Activated CD4-positive, CD25-positive, alpha-beta regulatory T cell (primary cell): ENCODE measurements at regions not wholly inside any gene's neighbourhood (a gene's known extent, or its start where the extent isn't known, plus 50 kb on each side); places are given as distances from the start of the nearest gene placed in this dataset.
"Not testable (repeated sequence)": the region's sequence is repeated elsewhere in the genome, so short reads cannot be mapped to it uniquely, and the experiment has no call there.

Experiments used
- DNase-seq, 4 experiments: peaks; one replicate each; lab custom pipeline; 2025; lab: John Stamatoyannopoulos, UW

DNA sequence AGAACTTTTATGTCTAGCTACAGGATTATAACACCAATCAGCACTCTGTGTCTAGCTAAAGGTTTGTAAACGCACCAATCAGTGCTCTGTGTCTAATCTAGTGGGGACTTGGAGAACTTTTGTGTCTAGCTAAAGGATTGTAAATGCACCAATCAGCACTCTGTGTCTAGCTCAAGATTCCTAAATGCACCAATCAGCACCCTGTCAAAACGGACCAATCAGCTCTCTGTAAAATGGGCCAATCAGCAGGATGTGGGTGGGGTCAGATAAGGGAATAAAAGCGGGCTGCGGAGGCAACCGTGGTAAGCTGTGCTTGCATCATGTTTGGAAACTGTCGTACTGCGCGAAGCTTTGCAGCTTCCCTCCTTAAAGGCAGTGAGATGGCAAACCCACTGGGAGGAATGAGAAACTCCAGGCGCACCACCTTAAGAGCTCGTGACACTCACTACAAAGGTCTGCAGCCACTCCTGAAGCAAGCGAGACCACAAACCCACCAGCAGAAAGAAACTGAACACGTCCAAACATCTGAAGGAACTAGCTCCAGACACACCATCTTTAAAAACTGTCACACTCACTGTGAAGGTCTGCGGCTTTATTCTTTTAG, 112.1 kb upstream of the DUSP22 start:
- DNase-seq, result not testable (repeated sequence)

DNA sequence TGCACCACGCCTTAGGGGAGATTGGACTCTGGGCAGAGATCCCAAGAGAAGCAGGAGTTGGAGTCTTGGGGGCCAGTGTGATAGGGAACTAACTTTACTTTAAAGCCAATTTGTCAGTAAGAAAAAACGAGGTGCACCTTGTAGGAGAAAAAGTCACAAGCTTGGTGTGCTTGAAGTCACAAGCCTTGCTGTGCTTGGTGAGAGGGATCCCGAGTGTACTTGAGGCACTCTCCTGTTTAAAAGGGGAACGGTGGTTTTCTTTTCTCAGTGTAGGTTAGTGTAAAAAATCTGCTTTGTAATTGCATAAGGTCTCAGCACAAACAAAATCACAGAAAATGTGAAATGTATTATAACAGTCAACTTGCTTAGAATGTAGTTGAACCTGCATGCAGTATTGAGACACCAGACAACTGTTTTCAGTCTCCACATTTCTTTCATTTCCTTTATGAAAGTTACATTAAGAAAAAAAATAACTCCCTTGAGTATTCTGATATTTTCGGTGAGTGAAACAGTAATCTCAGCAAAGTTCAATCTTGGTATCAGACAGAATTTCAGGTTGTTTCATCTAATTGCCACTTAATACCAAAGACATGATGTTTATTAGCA, 111.1 kb upstream of the DUSP22 start:
- no peak for DNase-seq

DNA sequence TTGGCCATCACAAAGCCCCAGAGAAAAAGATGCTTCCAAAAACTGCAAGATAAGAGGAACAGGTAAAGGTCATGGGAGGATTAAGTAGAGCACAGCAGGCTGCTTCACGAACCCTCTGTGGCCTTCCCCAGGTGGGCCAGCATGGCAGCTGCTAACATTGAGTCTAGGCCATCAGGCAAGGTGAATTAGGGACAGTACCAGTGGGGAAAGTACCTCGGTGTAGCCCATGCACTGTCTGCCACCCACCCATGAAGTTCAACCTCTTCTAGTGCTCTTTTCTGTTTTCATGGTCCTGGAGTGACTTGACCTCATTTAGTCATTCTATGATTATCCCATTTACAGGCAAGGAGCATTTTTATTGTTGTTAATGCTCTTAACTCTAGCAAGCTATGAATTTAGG, 108.6 kb upstream of the DUSP22 start:
- no peak for DNase-seq

DNA sequence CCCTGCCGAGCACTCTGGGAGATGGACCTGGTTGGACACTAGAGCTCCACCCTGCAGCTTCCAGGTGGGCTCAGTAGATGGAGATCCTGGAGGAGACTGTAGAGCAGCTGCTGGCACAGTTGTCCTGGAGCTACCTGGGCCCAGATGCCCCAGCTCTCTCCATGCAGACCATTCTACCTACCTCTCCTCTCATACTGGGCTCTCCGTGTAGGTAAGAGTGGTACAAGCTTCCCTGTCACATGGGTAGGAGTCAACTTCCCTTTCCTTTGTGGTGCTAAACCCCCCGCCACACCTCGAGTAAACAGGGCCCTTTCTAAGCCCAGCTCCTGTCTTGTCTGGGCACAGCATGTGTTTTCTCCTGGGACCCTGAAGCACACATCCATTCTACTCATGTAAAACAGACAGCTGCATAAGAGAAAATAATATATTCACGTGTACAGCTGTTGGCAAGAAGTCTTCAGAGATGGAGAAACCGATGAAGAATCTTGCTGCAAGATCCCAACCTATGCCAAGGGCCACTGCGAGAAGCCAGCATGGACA, 108.1 kb upstream of the DUSP22 start:
- DNase-seq, result no peak

DNA sequence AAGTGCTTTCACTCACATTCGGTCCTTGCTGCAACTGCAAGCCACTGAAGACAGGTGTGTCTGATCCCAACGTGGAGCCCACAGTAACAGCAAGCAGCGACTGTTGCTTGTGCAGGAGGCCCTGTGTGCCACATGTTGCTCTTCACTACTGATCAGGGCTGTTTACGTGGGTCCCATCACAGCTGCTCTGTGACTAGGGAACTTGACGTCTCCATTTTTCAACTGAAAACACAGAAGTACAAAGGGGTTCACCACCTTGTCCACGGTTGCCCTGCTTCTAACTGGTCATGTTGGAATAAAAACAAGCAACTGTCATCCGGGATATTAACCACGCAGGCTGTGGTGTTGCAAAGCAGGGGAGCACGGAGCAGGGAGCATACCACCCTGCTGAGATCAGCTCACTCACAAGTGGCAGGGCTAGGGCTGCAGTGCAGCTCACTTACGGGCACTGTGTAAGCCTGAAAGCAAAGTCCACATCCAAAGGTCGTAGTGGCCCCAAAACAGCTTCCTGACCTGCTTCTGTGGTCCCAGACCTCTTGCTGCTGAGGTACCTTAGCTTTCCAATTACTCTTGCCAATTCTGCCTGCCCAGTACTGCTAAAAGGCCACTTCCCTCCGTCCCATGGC, 105.8 kb upstream of the DUSP22 start:
- DNase-seq, result no peak

DNA sequence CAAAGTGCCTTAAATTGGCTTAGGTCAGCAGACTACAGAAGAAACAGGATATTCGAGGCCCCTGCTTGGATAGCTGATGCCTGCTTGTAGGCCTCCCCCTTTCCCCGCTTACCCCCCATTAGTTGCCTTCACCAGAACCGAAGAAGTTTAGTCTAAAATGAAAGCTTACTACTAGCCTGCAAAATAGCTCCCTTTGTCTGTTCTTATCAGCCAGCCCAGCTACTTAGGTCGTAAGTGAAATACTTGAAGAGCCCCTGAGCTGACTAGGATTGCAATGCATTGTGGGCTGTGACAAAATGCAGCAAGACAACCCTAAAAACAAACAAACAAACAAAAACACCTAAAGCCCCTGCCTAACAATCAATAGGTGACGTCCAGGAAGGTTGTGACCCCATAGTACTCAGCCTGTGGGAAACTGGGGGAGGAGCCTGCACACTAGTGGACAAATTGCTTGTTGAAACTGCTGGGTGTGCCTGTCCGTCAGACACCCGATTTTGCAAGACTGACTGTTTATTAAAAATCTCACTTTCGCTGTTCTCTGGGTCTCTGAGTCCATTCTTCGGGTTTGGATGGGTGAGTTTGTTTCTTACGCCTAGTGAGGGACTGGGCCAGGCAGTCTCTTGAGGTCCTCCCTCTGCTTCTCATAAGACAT, 105.0 kb upstream of the DUSP22 start:
- DNase-seq, result no peak

DNA sequence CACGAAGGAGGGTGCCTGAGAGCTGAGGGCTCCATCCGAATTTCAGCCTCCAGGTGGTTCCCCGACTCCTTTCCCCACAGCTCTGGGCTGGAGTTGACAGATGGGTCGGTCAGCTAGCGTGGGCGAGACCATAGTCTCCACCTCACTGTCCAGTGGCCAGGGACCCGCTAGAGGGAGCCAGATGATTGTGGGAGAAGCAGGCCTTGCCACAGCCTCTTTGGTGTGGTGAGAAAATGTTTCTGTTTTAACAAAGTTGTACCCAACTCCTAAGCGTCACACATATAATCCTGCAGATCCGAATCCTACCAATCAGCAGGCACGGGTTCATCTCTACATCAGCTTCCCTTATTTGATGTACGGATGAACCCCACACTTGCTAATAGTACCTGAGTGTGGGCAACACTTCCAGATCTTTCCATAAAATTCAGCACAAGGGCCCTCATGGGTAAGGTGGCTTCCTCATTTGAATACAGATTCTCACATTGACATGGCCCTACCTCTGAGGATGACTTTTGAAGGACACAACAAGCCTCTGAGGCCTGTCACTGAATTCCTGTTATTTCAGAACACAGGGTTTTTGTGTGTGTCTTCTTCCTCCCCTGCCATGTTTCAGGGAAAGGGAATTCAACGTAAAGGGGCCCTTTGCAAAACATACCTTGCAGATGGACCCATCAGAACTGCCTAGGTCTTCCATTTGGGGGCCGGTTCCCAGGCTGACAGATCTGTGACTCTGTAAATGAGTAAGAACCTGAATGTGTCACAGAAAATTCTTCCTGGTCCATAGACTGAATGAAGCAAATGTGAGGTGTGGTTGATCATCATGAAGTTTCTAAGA, 103.2 kb upstream of the DUSP22 start:
- DNase-seq, result peak; percentile 49 to 71 (median 62)

DNA sequence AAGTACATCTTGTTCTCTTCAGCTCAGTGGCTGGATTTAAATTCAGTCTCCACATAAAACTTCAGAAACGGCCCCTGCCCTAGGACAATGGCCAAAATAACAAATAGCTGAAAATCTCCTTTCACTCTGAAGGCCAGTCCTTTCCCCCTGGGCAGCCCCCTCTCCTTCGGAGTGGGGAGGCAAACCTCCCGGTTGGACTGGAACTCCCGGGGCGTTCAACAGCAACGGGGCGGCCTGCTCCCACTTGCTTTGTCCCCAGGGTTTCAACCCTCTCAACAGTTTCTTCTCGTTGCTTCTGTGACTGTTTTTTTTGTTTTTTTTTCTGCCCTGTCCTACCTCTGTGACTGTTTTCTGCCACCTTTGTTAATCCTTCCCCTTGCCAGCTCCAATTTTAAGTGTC, 102.6 kb upstream of the DUSP22 start:
- no peak for DNase-seq

DNA sequence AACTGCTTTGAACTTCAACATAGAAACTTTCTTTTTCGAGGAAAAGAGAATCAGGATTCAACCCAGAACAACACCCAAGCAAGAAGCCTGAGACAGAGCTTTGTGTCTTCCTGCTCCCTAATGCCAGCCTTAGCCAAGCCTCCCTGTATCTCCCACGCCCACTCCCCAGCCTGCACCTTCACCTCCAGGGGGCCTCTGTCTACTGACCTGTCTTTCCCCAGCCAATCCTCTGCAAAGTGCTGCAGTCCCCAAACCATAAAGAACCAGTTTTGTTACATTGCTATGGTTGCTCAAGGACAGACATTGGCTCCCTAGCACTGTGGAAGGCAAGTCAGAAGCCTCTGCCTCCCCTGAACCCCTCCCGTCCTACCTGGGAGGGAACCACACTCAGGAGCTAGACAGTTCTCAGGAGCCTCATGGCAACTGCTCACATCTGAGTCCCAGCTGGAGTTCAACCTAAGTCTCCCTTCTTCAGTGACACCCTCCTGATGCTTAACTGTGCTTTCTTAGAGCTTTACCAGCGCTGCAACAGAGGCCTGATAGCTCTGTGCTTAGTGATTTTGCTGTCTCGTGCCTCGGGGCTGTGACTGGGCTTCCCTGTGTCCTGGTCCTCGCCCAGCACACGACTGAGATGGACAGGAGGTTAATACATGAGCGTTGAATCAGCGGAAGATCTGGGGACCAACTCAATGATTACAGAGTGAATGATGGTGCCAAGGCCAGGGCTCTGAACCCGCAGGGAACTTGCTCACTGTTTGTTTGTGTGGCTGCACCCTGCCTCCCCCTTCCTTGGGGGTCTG, 101.5 kb upstream of the DUSP22 start:
- DNase-seq, result no peak

DNA sequence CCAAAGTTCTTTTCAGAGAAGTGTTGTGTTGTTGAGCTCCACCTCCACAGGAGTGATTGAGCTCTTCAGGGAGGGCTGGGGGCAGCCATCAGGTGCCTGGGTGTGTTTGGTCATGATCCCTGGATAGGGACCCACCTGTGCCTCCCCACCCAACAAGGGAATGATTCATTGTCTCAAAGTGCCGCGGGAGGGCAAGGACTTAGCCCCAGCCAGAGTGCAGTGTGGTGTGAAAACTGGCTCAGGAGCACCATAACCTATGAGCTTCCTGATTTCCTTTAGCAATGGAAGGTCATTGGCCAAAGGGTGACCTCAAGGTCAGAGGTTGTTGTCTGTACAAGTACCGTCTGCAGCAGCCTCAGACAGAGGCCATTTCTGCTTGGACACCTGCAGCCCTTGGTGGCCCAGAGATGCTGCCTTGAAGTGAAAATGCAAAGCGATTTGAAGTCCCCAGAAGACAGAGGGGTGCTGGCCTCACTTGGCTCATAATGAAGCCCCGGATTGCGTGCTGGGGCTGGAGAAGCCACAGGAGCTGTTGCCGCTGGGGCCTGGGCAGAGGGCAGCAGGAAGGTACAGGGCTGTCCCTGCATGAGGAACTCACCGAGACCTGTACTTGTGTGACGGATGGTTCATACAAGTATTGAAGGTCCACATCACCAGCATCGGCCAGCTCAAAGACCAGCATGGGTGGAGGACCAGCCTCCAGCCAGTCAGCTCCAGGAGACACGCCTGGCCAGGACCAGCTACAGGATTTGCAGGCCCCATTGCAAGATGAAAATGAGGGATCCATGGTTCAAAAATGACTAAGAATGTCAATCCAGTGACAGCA, 100.6 kb upstream of the DUSP22 start:
- DNase-seq, result no peak

DNA sequence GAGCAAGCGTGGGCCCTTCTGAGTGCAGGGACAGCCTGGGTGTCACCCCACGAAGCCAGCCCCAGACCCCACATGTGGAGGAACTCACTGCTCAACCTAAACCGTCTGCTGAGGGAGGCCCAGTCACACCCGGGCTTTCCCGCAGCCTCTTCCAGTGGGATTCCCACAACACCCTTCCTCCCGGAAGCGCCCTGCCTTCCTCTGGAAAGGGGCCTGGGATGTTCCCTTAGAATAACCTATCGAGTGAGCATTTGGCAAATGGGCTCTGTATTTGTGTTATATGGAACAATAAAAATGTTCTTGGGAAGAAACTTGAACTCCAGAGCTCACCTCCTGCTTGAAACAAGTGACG, 100.0 kb upstream of the DUSP22 start:
- no peak for DNase-seq

DNA sequence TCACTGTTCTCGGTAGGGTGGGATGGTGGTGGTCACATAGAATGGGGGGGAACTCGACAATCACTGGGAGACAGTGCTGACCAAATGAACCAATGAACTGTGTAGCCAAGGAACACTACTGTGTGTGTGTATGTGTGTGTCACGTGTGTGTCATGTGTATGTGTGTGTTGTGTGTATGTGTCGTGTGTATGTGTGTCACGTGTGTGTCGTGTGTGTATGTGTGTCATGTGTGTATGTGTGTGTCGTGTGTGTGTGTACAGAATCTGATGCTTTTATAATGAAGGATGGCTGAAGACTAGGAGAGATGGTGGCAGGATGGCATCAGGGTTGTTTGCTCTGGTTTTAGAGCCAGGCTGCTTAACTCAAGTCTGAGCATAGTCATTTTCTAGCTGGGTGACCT, 99.1 kb upstream of the DUSP22 start:
- no peak for DNase-seq

DNA sequence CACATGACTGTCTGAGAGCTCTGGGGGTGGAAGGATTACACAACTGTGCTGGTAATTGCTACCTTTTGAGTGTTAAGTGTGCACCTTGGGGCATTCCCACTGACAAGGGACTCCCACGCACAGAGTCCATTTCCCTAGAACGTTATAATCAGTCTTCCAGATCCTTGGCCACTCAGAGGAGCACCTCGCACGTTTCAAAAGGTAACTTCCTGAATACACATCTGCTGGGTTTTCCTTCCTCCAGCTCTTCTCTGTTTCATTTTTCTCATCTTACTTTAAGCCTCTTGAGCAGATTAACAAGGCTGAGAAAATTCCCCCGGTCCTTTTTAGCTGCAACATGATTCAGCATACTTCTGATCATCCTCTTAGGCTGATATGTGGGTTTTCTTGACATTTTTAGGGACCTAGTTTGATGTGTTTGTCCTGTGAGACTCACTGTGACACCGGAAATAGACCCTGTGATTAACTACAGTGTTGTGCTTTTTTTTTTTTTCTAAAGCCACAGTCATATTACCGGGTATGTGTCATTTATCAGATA, 98.4 kb upstream of the DUSP22 start:
- DNase-seq, result no peak

DNA sequence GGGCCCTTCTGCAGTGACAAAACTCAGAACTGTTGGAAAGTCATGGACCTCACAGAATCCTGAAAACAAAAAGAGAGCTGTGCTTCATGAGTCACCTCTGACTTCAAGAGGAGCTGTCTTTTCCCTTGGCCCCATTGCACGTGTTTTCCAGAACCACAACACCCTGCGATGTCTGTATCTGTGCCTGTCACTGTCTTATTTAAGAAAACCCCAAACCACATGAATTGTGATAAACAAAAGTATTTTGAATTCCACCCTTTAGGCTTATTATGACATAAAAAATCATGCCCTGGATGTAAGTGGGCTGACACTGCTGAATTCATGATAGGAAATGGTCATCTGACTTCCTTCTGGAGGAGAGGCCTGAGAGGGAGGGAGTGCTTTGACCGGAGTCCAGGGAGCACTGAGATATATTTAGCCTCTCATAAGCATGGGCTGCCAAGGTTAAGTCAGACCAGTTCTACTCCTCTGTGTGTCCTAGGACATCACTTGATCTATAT, 96.4 kb upstream of the DUSP22 start:
- no peak for DNase-seq

DNA sequence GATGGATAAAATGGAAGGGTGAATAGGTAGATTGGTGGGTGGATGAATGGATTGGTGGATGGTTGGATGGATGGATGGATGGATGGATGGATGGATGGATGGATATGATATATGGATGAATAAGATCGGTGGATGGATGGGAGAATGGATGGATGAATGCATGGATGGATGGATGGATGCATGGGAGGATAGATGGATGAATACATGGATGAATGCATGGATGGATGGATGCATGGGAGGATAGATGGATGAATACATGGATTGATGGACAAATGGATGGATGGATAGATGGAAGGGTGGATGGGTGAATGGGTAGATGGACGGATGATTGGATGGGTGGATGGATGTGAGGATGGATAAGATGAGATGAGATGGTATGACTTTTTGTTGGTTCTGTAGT, 95.7 kb upstream of the DUSP22 start:
- no peak for DNase-seq

DNA sequence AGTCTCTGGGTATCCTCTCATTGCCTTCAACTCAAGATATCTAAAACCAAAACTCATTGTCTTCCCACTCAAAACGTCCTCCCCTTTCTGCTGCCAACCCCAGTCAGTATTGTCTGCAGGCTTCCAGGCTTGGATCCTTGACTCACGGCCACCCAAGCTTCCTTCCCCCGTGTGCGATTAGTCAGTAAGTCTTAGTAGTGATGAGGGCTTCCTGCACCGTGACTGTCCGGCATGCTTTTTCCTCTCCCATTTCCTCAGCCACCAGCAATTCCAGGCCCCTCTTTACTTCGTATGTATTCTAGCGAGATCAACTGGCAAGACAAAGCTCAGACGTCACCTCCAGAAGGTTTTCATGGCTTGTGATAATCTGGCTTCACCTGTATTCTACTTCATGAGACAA, 88.6 kb upstream of the DUSP22 start:
- no peak for DNase-seq

DNA sequence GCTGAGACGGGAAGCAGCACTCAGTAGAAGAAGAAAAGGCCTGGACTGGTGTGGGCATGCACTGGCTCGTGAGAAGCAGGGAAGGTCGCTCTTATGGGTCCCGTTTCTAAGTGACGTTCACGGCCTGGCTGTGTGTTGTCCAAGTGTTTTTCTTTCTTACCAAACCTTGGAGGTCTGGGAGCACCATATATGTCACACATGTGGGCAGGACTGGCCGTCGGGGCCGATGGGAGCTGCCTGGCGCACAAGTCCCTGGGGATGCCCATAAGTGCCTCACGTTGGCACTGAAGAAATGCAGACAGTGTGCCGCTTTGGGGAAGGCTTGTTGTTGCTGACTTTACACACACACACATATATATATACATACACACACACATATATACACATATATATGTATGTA, 86.0 kb upstream of the DUSP22 start:
- DNase-seq, result no peak

DNA sequence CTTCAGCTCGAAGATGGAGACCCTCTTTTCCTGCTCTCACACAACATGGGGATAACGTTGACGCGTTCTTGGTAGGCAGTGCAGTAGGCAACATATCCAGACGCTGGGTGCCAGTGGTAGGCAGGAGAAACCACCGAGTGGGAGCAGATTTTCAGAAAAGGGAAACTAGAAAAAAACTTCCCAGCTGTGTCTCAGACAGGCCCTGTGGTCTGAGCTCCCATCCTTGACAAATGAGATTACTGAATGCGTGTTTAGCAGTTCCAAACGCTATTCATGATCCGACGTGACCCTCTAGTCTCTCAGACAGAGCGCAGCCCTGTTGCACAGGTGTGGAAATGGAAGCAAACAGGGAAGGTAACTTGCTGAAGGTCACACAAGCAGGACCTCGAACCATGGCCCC, 83.9 kb upstream of the DUSP22 start:
- no peak for DNase-seq

DNA sequence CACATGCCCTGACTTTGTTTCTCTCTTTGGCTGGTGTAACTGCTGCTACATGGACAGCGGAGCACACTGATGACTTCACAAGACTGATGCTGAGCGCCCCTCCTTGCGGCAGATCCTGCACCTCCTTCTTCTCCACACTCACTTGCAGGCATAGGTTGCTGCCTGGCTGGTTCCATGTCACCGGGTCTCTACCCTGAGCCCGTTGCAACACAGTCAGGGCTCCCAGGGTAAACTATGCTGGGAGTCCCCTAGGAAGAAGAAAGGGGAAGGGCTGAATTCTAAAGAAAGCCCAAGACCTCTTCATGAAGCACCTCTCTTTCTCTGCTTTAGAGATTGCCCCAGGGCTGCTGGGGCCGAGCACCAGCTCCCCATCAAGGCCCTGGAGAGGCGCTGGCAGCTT, 83.3 kb upstream of the DUSP22 start:
- DNase-seq, result no peak
